GM12892 (cell line): ENCODE measurements at regions not wholly inside any gene's neighbourhood (a gene's known extent, or its start where the extent isn't known, plus 50 kb on each side); places are given as distances from the start of the nearest gene placed in this dataset.

Experiments used
- POLR2A ChIP-seq: IDR thresholded peaks from 2 replicates; pipeline ENCODE4 v1.6.1; 2011; ENCODE audit warnings: low read depth, low read length, control low read depth
- POLR2AphosphoS5 ChIP-seq: IDR thresholded peaks from 2 replicates; pipeline ENCODE4 v1.6.1; 2011; ENCODE audit warnings: low read depth, low read length, control low read depth
- TAF1 ChIP-seq: IDR thresholded peaks from 2 replicates; pipeline ENCODE4 v1.6.1; 2011; ENCODE audit warnings: low read depth, mild to moderate bottlenecking, control low read depth, low read length, borderline replicate concordance

GRCh38 chr16:52921104-52921503 lies 131.6 kb downstream of the CHD9NB start:
- TF ChIP-seq POLR2AphosphoS5: no peak
- TF ChIP-seq TAF1: no peak
- TF ChIP-seq POLR2A: no peak
